ENCODE measurements at regions not wholly inside any gene's neighbourhood (a gene's known extent, or its start where the extent isn't known, plus 50 kb on each side); places are given as distances from the start of the nearest gene placed in this dataset.
A peak's percentile ranks its signal among the peaks of the same experiment; 100 is the strongest.

GRCh38 chr2:143954186-143954585 lies 565.7 kb downstream of the ZEB2 start:
- no peak for DNase-seq (ENCODE audit: low read depth)
- TF ChIP-seq CTCF (IDR thresholded peaks at IDR 0.05; ENCODE audit: insufficient read depth, low read depth, low read length, missing control alignments): no peak
- H3K4me3 ChIP-seq (ENCODE audit: low read length): no peak overlapping the region

DNA sequence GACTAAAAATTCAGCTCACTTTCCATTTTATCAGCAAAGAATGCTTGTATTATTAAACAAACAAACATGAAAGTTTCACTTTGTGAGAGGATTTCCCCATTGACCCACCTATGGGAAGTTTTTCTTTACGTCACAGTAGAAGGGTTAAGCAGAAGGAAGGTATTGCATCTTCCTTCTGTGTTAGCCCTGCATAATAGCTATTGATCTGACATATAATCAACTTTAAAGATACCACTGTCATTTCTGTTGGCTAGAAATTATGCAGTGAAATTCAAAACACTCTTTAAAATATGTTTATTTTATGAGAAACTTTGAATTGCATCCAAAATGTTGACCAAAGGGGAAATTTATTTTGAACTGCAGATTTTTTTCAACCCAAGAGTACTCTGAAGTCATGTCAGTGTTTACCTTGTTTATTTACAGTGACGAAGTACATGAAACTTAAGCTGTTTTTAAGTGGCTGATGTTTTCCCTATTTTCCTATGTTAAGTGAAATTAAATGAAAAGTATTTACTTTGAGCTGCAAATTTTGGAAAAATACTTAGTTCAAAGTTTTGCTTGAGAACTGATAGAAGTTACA lies 566.4 kb downstream of the ZEB2 start:
- DNase-seq (ENCODE audit: low read depth): no peak
- no peak overlapping the region for H3K4me3 ChIP-seq (ENCODE audit: low read length)
- TF ChIP-seq CTCF (IDR thresholded peaks at IDR 0.05; ENCODE audit: insufficient read depth, low read depth, low read length, missing control alignments): no peak

GRCh38 chr2:143952536-143952935 lies 567.4 kb downstream of the ZEB2 start:
- DNase-seq (ENCODE audit: low read depth): no peak
- TF ChIP-seq CTCF (IDR thresholded peaks at IDR 0.05; ENCODE audit: insufficient read depth, low read depth, low read length, missing control alignments): no peak
- H3K4me3 ChIP-seq (ENCODE audit: low read length): no peak overlapping the region

DNA sequence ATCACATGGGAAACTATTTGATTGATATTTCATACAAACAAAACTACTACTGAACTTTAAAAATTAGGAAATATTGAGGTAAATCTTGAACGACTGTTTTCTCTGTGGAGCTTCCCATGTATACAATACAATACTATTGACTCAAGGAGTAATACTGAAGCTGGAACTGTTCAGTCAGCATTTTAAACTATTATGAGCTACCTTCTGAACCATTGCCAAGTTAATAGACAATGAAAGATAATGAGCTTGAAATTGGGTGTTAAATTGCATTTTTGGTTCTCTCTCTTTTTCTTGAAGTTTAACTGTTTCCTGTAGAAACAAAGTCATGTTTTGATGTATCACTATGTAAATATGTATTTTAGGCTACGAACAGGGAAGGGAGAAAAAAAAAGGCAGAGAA lies 569.2 kb downstream of the ZEB2 start:
- TF ChIP-seq CTCF (IDR thresholded peaks at IDR 0.05; ENCODE audit: insufficient read depth, low read depth, low read length, missing control alignments): no peak
- no peak overlapping the region for H3K4me3 ChIP-seq (ENCODE audit: low read length)
- DNase-seq (ENCODE audit: low read depth): no peak

DNA sequence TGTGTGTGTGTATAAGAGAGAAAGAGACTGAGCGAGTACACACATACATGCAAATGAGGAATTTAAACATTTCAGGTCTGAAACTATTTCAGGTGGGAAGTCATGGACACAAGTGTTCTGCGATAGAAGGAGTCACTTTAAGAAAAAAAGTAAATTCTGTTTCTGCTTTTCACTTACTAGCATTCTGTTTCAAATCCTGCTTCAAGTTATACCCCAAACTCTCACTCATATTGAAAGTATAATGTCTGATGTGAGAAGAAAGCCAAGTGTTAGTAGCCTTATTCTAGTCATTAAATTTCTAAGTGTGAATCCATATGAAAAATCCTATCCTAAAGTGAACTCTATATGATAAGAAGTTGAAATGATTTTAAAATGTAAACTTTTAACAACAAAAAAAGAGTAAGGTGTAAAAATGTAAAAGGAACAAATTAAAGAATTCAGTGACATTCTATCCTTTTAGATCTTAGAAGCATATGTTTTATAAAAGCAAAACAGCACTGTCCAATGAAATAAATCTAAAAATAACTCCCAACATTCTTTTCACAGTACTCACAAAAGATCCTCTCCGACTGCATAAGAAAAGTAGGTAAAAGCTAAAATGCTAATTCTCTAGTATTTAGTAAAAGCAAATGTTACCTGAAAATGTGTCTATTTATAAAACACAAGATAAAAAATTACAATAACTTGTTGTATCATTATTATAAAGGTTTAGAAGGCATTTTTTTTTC lies 570.6 kb downstream of the ZEB2 start:
- no peak overlapping the region for H3K4me3 ChIP-seq (ENCODE audit: low read length)
- TF ChIP-seq CTCF (IDR thresholded peaks at IDR 0.05; ENCODE audit: insufficient read depth, low read depth, low read length, missing control alignments): no peak
- DNase-seq (ENCODE audit: low read depth): no peak

DNA sequence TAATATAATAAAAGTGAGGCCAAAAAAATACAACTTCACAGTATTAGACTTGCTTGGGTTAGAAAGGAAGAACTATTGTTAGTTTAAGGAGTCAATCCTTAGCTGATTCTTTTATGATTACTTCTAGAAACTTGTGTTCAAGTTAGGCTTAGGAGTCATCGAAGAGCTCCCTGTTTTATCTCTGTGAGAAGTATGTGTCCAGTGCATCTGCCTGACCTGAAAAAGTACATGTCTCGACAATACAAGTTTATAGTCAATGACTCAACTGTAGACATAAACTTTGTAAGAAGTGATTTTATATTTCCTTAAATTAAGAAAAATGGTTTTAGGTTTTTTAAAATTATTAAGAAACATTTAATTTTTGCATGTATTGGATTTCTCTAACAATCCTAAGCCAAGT lies 571.2 kb downstream of the ZEB2 start:
- peak; percentile 29 for DNase-seq (ENCODE audit: low read depth)
- H3K4me3 ChIP-seq (ENCODE audit: low read length): no peak overlapping the region
- TF ChIP-seq CTCF (IDR thresholded peaks at IDR 0.05; ENCODE audit: insufficient read depth, low read depth, low read length, missing control alignments): no peak

Measured in epithelial cell of esophagus (primary cell).